Liver (tissue), 3 donors: ENCODE measurements at regions not wholly inside any gene's neighbourhood (a gene's known extent, or its start where the extent isn't known, plus 50 kb on each side); places are given as distances from the start of the nearest gene placed in this dataset.

Experiments
- EGR1 ChIP-seq, 2 donors: IDR thresholded peaks; 2 replicates each; pipeline ENCODE4 v1.6.1; 2016 to 2018; ENCODE audit warnings: antibody characterized with exemption in 2 of 2, low read depth in 2 of 2
- FOXA1 ChIP-seq: IDR thresholded peaks from 2 replicates; pipeline ENCODE4 v1.6.1; 2016; ENCODE audit warnings: antibody characterized with exemption
- GABPA ChIP-seq, 2 donors: IDR thresholded peaks in 1 of 2; conservative IDR thresholded peaks in 1 of 2; 2 replicates each; pipeline ENCODE4 v1.6.1; 2016; ENCODE audit warnings: antibody characterized with exemption in 2 of 2, mild to moderate bottlenecking in 1 of 2, moderate library complexity in 1 of 2
- JUND ChIP-seq, 2 donors: IDR thresholded peaks; 2 replicates each; pipeline ENCODE4 v1.6.1; 2016; ENCODE audit warnings: antibody characterized with exemption in 2 of 2
- MAX ChIP-seq: IDR thresholded peaks from 2 replicates; pipeline ENCODE4 v1.6.1; 2016; ENCODE audit warnings: antibody characterized with exemption
- RAD21 ChIP-seq, 2 donors: IDR thresholded peaks; 2 replicates each; pipeline ENCODE4 v1.6.1; 2016; ENCODE audit warnings: antibody characterized with exemption in 2 of 2, mild to moderate bottlenecking in 2 of 2
- SP1 ChIP-seq: IDR thresholded peaks from 2 replicates; pipeline ENCODE4 v1.6.1; 2018; ENCODE audit warnings: antibody characterized with exemption, mild to moderate bottlenecking
- TAF1 ChIP-seq: conservative IDR thresholded peaks from 2 replicates; pipeline ENCODE4 v1.6.1; 2016; ENCODE audit warnings: antibody characterized with exemption, mild to moderate bottlenecking
- YY1 ChIP-seq: IDR thresholded peaks from 2 replicates; pipeline ENCODE4 v1.6.1; 2016; ENCODE audit warnings: antibody characterized with exemption, mild to moderate bottlenecking
- TF ChIP-seq, protein P1 (sequence below): fragments of 150-350 bp; IDR thresholded peaks from 2 replicates; pipeline ENCODE4 v1.5.1; 2017; ENCODE audit warnings: improper control_type of control experiment, low read depth, low read length; ENCODE audit not compliant: missing input control
- TF ChIP-seq, protein P2 (sequence below): IDR thresholded peaks from 2 replicates; pipeline ENCODE4 v1.6.1; 2016; ENCODE audit warnings: antibody characterized with exemption, mild to moderate bottlenecking
- TF ChIP-seq, protein P3 (sequence below): IDR thresholded peaks from 2 replicates; pipeline ENCODE4 v1.6.1; 2016; ENCODE audit warnings: antibody characterized with exemption
- donor health status: healthy.
- donor health status: healthy.

- TF ChIP-seq, protein P1, sequence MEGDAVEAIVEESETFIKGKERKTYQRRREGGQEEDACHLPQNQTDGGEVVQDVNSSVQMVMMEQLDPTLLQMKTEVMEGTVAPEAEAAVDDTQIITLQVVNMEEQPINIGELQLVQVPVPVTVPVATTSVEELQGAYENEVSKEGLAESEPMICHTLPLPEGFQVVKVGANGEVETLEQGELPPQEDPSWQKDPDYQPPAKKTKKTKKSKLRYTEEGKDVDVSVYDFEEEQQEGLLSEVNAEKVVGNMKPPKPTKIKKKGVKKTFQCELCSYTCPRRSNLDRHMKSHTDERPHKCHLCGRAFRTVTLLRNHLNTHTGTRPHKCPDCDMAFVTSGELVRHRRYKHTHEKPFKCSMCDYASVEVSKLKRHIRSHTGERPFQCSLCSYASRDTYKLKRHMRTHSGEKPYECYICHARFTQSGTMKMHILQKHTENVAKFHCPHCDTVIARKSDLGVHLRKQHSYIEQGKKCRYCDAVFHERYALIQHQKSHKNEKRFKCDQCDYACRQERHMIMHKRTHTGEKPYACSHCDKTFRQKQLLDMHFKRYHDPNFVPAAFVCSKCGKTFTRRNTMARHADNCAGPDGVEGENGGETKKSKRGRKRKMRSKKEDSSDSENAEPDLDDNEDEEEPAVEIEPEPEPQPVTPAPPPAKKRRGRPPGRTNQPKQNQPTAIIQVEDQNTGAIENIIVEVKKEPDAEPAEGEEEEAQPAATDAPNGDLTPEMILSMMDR, result no peak
- TF ChIP-seq, protein P2, sequence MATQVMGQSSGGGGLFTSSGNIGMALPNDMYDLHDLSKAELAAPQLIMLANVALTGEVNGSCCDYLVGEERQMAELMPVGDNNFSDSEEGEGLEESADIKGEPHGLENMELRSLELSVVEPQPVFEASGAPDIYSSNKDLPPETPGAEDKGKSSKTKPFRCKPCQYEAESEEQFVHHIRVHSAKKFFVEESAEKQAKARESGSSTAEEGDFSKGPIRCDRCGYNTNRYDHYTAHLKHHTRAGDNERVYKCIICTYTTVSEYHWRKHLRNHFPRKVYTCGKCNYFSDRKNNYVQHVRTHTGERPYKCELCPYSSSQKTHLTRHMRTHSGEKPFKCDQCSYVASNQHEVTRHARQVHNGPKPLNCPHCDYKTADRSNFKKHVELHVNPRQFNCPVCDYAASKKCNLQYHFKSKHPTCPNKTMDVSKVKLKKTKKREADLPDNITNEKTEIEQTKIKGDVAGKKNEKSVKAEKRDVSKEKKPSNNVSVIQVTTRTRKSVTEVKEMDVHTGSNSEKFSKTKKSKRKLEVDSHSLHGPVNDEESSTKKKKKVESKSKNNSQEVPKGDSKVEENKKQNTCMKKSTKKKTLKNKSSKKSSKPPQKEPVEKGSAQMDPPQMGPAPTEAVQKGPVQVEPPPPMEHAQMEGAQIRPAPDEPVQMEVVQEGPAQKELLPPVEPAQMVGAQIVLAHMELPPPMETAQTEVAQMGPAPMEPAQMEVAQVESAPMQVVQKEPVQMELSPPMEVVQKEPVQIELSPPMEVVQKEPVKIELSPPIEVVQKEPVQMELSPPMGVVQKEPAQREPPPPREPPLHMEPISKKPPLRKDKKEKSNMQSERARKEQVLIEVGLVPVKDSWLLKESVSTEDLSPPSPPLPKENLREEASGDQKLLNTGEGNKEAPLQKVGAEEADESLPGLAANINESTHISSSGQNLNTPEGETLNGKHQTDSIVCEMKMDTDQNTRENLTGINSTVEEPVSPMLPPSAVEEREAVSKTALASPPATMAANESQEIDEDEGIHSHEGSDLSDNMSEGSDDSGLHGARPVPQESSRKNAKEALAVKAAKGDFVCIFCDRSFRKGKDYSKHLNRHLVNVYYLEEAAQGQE, result no peak
- no peak for TF ChIP-seq YY1
- TF ChIP-seq FOXA1, result no peak
- TF ChIP-seq TAF1, result no peak
- no peak for TF ChIP-seq RAD21 (IDR thresholded peaks at IDR 0.05)
- TF ChIP-seq, protein P3, sequence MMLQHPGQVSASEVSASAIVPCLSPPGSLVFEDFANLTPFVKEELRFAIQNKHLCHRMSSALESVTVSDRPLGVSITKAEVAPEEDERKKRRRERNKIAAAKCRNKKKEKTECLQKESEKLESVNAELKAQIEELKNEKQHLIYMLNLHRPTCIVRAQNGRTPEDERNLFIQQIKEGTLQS, result no peak
- TF ChIP-seq EGR1 (IDR thresholded peaks at IDR 0.05; ENCODE audit: low read depth in 2 of 2), result no peak
- TF ChIP-seq JUND (IDR thresholded peaks at IDR 0.05), result no peak
- TF ChIP-seq SP1, result no peak
- TF ChIP-seq MAX, result no peak
- no peak for TF ChIP-seq GABPA (IDR thresholded peaks at IDR 0.05 in 1 of 2, conservative IDR thresholded peaks at IDR 0.05 in 1 of 2)
Observed at GRCh38 chr7:79789584-79790345, 336.3 kb upstream of the MAGI2 start.
